HEK293T (cell line): ENCODE measurements at regions not wholly inside any gene's neighbourhood (a gene's known extent, or its start where the extent isn't known, plus 50 kb on each side); places are given as distances from the start of the nearest gene placed in this dataset.

Experiments used
- ARNT ChIP-seq: fragments of 450-650 bp; IDR thresholded peaks from 2 replicates; pipeline ENCODE4 v1.6.1; 2017; ENCODE audit warnings: mild to moderate bottlenecking
- BHLHE40 ChIP-seq: fragments of 450-650 bp; IDR thresholded peaks from 2 replicates; pipeline ENCODE4 v1.6.1; 2016; ENCODE audit warnings: mild to moderate bottlenecking, moderate library complexity, borderline replicate concordance
- CTBP1 ChIP-seq: fragments of 450-650 bp; IDR thresholded peaks from 2 replicates; pipeline ENCODE4 v1.6.1; 2016; ENCODE audit warnings: borderline replicate concordance
- ELF4 ChIP-seq: fragments of 450-650 bp; IDR thresholded peaks from 2 replicates; pipeline ENCODE4 v1.6.1; 2017; ENCODE audit warnings: antibody characterized with exemption
- FOXA1 ChIP-seq: fragments of 450-650 bp; IDR thresholded peaks from 2 replicates; pipeline ENCODE4 v1.6.1; 2016; ENCODE audit warnings: mild to moderate bottlenecking
- FOXK2 ChIP-seq: fragments of 450-650 bp; IDR thresholded peaks from 2 replicates; pipeline ENCODE4 v1.6.1; 2016; ENCODE audit warnings: mild to moderate bottlenecking
- FOXM1 ChIP-seq: fragments of 450-650 bp; IDR thresholded peaks from 2 replicates; pipeline ENCODE4 v1.6.1; 2017; ENCODE audit warnings: mild to moderate bottlenecking, borderline replicate concordance
- L3MBTL2 ChIP-seq: fragments of 450-650 bp; conservative IDR thresholded peaks from 2 replicates; pipeline ENCODE4 v1.6.1; 2016; ENCODE audit warnings: mild to moderate bottlenecking
- LEF1 ChIP-seq: fragments of 450-650 bp; IDR thresholded peaks from 2 replicates; pipeline ENCODE4 v1.6.1; 2017; ENCODE audit warnings: mild to moderate bottlenecking, borderline replicate concordance
- SP1 ChIP-seq: fragments of 450-650 bp; IDR thresholded peaks from 2 replicates; pipeline ENCODE4 v1.6.1; 2017
- SUZ12 ChIP-seq: fragments of 450-650 bp; IDR thresholded peaks from 2 replicates; pipeline ENCODE4 v1.6.1; 2016; ENCODE audit warnings: mild to moderate bottlenecking
- TF ChIP-seq, protein P1 (sequence below): fragments of 450-650 bp; IDR thresholded peaks from 2 replicates; pipeline ENCODE4 v1.6.1; 2016

GRCh38 chr2:147342329-147342728 lies 502.5 kb upstream of the ACVR2A start:
- no peak for TF ChIP-seq FOXM1
- no peak for TF ChIP-seq SUZ12
- TF ChIP-seq FOXA1, result no peak
- no peak for TF ChIP-seq LEF1
- TF ChIP-seq BHLHE40, result no peak
- no peak for TF ChIP-seq SP1
- TF ChIP-seq CTBP1, result no peak
- no peak for TF ChIP-seq ARNT
- TF ChIP-seq FOXK2, result no peak
- TF ChIP-seq ELF4, result no peak
- TF ChIP-seq, protein P1, sequence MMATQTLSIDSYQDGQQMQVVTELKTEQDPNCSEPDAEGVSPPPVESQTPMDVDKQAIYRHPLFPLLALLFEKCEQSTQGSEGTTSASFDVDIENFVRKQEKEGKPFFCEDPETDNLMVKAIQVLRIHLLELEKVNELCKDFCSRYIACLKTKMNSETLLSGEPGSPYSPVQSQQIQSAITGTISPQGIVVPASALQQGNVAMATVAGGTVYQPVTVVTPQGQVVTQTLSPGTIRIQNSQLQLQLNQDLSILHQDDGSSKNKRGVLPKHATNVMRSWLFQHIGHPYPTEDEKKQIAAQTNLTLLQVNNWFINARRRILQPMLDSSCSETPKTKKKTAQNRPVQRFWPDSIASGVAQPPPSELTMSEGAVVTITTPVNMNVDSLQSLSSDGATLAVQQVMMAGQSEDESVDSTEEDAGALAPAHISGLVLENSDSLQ, result no peak
- TF ChIP-seq L3MBTL2, result no peak
